K562 (cell line): ENCODE measurements at regions not wholly inside any gene's neighbourhood (a gene's known extent, or its start where the extent isn't known, plus 50 kb on each side); places are given as distances from the start of the nearest gene placed in this dataset.
A peak's percentile ranks its signal among the peaks of the same experiment; 100 is the strongest.

Experiments used
- ATAC-seq: fragments of 200-7000 bp; cut with Tn5 transposase; 3 replicates; pipeline ENCODE4 v1.9.1; 2020; ENCODE audit warnings: moderate library complexity
- BruUV-seq: library from RNA; stranded (reverse); fragments of 400-500 nt; replicated peaks from 2 replicates; lab custom pipeline; 2021; lab: Mats Ljungman, UMichigan
- CTCF ChIA-PET: fragments of 300-600 bp; formaldehyde crosslinking; extraction: SDS; loops from one replicate; lab custom pipeline; 2021; ENCODE audit warnings: low intra/inter-chr PET ratio; lab: Yijun Ruan, JAX
- POLR2A ChIA-PET: fragments of 300-600, 350-650 bp; sonication (Branson Sonifier 250); formaldehyde crosslinking; extraction: SDS; loops from one replicate; lab custom pipeline; 2021; ENCODE audit warnings: antibody characterized with exemption, inconsistent platforms; lab: Yijun Ruan, JAX
- DNase-seq, 4 experiments: peaks; one replicate each; pipeline versions ENCODE4 v3.0.0 to v3.0.0-alpha.2; 2011 to 2018; ENCODE audit warnings: low spot score in 3 of 4, mixed read lengths in 3 of 4; ENCODE audit errors: extremely low read depth in 1 of 4
- FAIRE-seq: peaks from 2 replicates; lab custom pipeline; 2011; peaks lifted over from hg19 to GRCh38; lab: Jason Lieb, UNC
- H2AFZ ChIP-seq: 2 replicates; pipeline ENCODE4 v1.6.0; 2011; ENCODE audit warnings: low read depth, low read length, control low read depth, inconsistent platforms
- H3K27ac ChIP-seq: fragments of 200-600 bp; 3 replicates; pipeline ENCODE4 v1.8.0; 2011; ENCODE audit warnings: low read depth, mild to moderate bottlenecking, control low read depth, inconsistent platforms, low read length, moderate library complexity, mixed read lengths; ENCODE audit errors: extremely low read depth
- H3K27me3 ChIP-seq, 2 experiments: fragments of 300-600 bp in 1 of 2; 2 replicates in 1 of 2; 3 replicates in 1 of 2; pipeline versions ENCODE4 v1.6.0 to v1.8.0; 2011; ENCODE audit warnings: inconsistent platforms in 2 of 2, low read length in 2 of 2, mild to moderate bottlenecking in 1 of 2, mixed read lengths in 1 of 2, moderate library complexity in 1 of 2; ENCODE audit not compliant: control insufficient read depth in 2 of 2, insufficient read depth in 2 of 2
- H3K36me3 ChIP-seq: fragments of 300-600 bp; 3 replicates; pipeline ENCODE4 v1.8.0; 2011; ENCODE audit warnings: mild to moderate bottlenecking, low read length, inconsistent platforms; ENCODE audit not compliant: control insufficient read depth, insufficient read depth
- H3K4me1 ChIP-seq, 2 experiments: fragments of 200-600 bp in 1 of 2; replicated peaks in 1 of 2; 2 replicates in 1 of 2; 3 replicates in 1 of 2; pipeline versions ENCODE4 v1.5.1 to v1.8.0; 2011; ENCODE audit warnings: inconsistent platforms in 2 of 2, low read length in 2 of 2, mild to moderate bottlenecking in 1 of 2, mixed read lengths in 1 of 2, moderate library complexity in 1 of 2; ENCODE audit not compliant: control insufficient read depth in 2 of 2, insufficient read depth in 2 of 2
- H3K4me2 ChIP-seq: 2 replicates; pipeline ENCODE4 v1.6.1; 2011; ENCODE audit warnings: low read length, control low read depth, inconsistent platforms, mixed read lengths; ENCODE audit not compliant: insufficient read depth
- H3K4me3 ChIP-seq: fragments of 200-600 bp; sonication (generic), shearing (Covaris generic); 2 replicates; pipeline ENCODE4 v1.5.1; 2016; ENCODE audit warnings: control low read depth, inconsistent platforms
- H3K79me2 ChIP-seq: fragments of 200-600 bp; 3 replicates; pipeline ENCODE4 v1.8.0; 2011; ENCODE audit warnings: low read length, inconsistent platforms; ENCODE audit not compliant: control insufficient read depth, insufficient read depth
- H3K9ac ChIP-seq, 2 experiments: 2 replicates each; pipeline versions ENCODE4 v1.6.0 to v1.6.1; 2011; ENCODE audit warnings: low read depth in 2 of 2, low read length in 2 of 2, control low read depth in 1 of 2, inconsistent platforms in 1 of 2, mild to moderate bottlenecking in 1 of 2, mixed read lengths in 1 of 2; ENCODE audit not compliant: insufficient read depth in 1 of 2
- H3K9me1 ChIP-seq: one replicate; pipeline ENCODE4 v1.6.0; 2011; ENCODE audit warnings: inconsistent platforms, mild to moderate bottlenecking, low read length, moderate library complexity; ENCODE audit not compliant: control insufficient read depth, insufficient read depth
- H3K9me3 ChIP-seq: replicated peaks from 2 replicates; pipeline ENCODE4 v1.5.1; 2011; ENCODE audit warnings: low read depth, low read length, inconsistent platforms; ENCODE audit not compliant: control insufficient read depth, insufficient read depth
- H4K20me1 ChIP-seq: replicated peaks from 2 replicates; pipeline ENCODE4 v1.6.1; 2011; ENCODE audit warnings: low read length, inconsistent platforms, mixed read lengths; ENCODE audit not compliant: control insufficient read depth, insufficient read depth
- CBX5 ChIP-seq: IDR thresholded peaks from 2 replicates; pipeline ENCODE4 v1.6.1; 2014; ENCODE audit warnings: low read depth, borderline replicate concordance
- CHCHD3 ChIP-seq: fragments of 250-450 bp; sonication (Bioruptor Pico); IDR thresholded peaks from 2 replicates; pipeline ENCODE4 v2.1.2; 2022; ENCODE audit warnings: mild to moderate bottlenecking
- HMG20A ChIP-seq: fragments of 450-650 bp; formaldehyde crosslinking; conservative IDR thresholded peaks from 2 replicates; pipeline ENCODE4 v1.4.0; 2020; ENCODE audit warnings: mild to moderate bottlenecking, mixed read lengths
- MTA3 ChIP-seq: fragments of 450-650 bp; formaldehyde crosslinking; IDR thresholded peaks from 2 replicates; pipeline ENCODE4 v1.6.1; 2017; ENCODE audit warnings: mild to moderate bottlenecking, borderline replicate concordance
- PCBP1 ChIP-seq: fragments of 200-400 bp; formaldehyde crosslinking; IDR thresholded peaks from 2 replicates; pipeline ENCODE4 v1.6.1; 2018; ENCODE audit warnings: mild to moderate bottlenecking, low read depth, low read length; ENCODE audit not compliant: poor library complexity, severe bottlenecking
- POLR3A ChIP-seq: IDR thresholded peaks from 2 replicates; pipeline ENCODE4 v1.6.1; 2011; ENCODE audit warnings: borderline replicate concordance, mild to moderate bottlenecking, moderate library complexity; ENCODE audit not compliant: insufficient read length, insufficient read depth; ENCODE audit errors: extremely low read depth
- RBM25 ChIP-seq: fragments of 200-400 bp; formaldehyde crosslinking; IDR thresholded peaks from 2 replicates; pipeline ENCODE4 v1.6.1; 2018; ENCODE audit warnings: low read length, low read depth, moderate library complexity; ENCODE audit not compliant: severe bottlenecking
- ZNF316 ChIP-seq: fragments of 450-650 bp; IDR thresholded peaks from 2 replicates; pipeline ENCODE4 v1.6.1; 2016
- ZNF445 ChIP-seq: fragments of 250-450 bp; sonication (Bioruptor Pico); IDR thresholded peaks from 2 replicates; pipeline ENCODE4 v1.4.0; 2020; ENCODE audit warnings: low read depth, mild to moderate bottlenecking, moderate library complexity
- WGBS: fragments of 100-300 bp; shearing (Covaris generic); methylation state at CpG from one replicate; pipeline ENCODE4 v1.1.6; 2016; ENCODE audit warnings: low coverage, mixed read lengths; ENCODE audit not compliant: insufficient coverage; ENCODE audit errors: missing lambda C conversion rate; 5-methylcytosine and 5-hydroxymethylcytosine counted together
- in situ Hi-C: fragments of 300-500 bp; cut with MboI; formaldehyde crosslinking; loops from 4 replicates; pipeline ENCODE4 v1.15.0; 2018; ENCODE audit warnings: inconsistent platforms, mixed read lengths
- intact Hi-C: fragments of 100-400 bp; cut with micrococcal nuclease; formaldehyde crosslinking; loops from 2 replicates; pipeline ENCODE4 v1.14.2; 2022

DNA sequence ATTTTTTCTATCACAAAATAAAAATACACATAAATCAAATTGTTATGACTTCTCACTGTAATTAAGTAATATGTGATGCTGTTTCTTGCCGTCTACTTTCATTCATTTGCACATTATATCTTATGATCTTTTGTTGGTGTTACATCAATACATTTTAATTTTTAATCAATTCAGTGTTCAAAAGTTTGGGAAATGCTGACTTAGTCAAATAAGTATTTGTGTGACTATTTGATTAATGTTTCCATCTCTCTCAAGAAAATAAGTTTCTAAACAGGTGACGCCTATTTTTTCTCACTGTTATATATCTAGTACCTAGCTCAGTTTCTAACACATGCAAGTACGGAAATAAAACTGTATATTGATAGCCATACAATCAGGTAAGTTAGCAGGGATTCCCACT is 329.5 kb upstream of the KIRREL3 start:
- Histone ChIP-seq H3K36me3 (no peaks in the 10 kb centered on the region), H3K4me2 (no peak overlapping the region), H4K20me1 (no peaks in the 10 kb centered on the region), H3K9me1 (no peaks in the 10 kb centered on the region), H3K27ac (no peak overlapping the region), H3K9ac (no peak overlapping the region), H3K27me3 (no peaks in the 10 kb centered on the region), H2AFZ (no peak overlapping the region), H3K79me2 (no peaks in the 10 kb centered on the region), H3K4me3 (no peak overlapping the region), H3K4me1 (no peaks in the 10 kb centered on the region), H3K9me3 (no peaks in the 10 kb centered on the region)
- DNase-seq (no peak), FAIRE-seq (no peak), ATAC-seq (no peak)
- POLR2A ChIA-PET = no interaction called here
- BruUV-seq = no TSS peak
- WGBS = 0% methylated on average over 3 of the region's 3 CpGs
- CTCF ChIA-PET = no interaction called here
- intact Hi-C loops (no loop called here), in situ Hi-C loops (no loop called here)
- TF ChIP-seq CBX5 (no peak), CHCHD3 (CRISPR knock-in tag) (no peak), ZNF316 (peak; percentile 65)

DNA sequence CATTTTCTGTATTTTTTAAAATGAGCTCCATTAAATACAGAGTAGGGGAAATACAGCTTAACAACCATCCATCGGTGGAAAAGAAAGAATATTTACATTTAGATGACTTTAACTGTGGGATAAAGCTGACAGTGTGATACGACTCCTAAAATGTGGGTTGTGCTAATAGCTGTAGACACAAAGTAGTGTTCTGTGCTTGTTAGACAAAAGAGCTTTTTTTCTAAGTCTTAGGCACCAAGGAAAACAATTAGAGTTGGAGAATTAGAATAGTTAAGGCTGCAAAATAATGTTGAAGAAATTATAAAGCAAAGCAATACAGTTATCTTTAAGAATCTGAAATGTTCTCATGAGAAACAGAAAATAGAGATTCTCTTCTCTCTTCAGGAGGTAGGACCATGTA is 307.7 kb upstream of the KIRREL3 start:
- Histone ChIP-seq H2AFZ (no peak overlapping the region), H3K4me3 (no peak overlapping the region), H3K9me3 (0 out of 2 replicates have a peak, but pooled peaks cover 3% of the 10 kb centered on the region), H3K9ac (no peak overlapping the region), H3K9me1 (no peaks in the 10 kb centered on the region), H3K4me2 (no peak overlapping the region), H3K27me3 (no peaks in the 10 kb centered on the region), H4K20me1 (no peaks in the 10 kb centered on the region), H3K27ac (no peak overlapping the region), H3K79me2 (no peaks in the 10 kb centered on the region), H3K4me1 (no peaks in the 10 kb centered on the region), H3K36me3 (no peaks in the 10 kb centered on the region)
- BruUV-seq = no TSS peak
- ChIA-PET CTCF (no interaction called here), POLR2A (no interaction called here)
- no peak for DNase-seq
- no peak for ATAC-seq
- no peak for FAIRE-seq
- intact Hi-C loops (no loop called here), in situ Hi-C loops (no loop called here)
- 0% methylated on average over 2 of the region's 2 CpGs for WGBS
- TF ChIP-seq PCBP1 (no peak), ZNF445 (CRISPR knock-in tag) (no peak), RBM25 (no peak), POLR3A (no peak), HMG20A (CRISPR knock-in tag) (no peak), MTA3 (no peak)
